Adrenal gland (tissue), 9 donors: ENCODE measurements at regions not wholly inside any gene's neighbourhood (a gene's known extent, or its start where the extent isn't known, plus 50 kb on each side); places are given as distances from the start of the nearest gene placed in this dataset.

Source experiments
- DNase-seq, 7 donors: peaks; one replicate each; pipeline ENCODE4 v3.0.0-alpha.2; 2019 to 2020
- H3K27ac ChIP-seq, 5 donors: fragments of 200-600 bp; sonication (generic) in 4 of 5; 1 replicate in 3 of 5; 2 replicates in 2 of 5; pipeline versions ENCODE4 v1.5.1 to v1.8.0; 2016 to 2020; ENCODE audit warnings: mild to moderate bottlenecking in 1 of 5
- H3K27me3 ChIP-seq: fragments of 200-600 bp; 2 replicates; pipeline ENCODE4 v1.8.0; 2021
- H3K36me3 ChIP-seq, 2 donors: fragments of 200-600 bp; replicated peaks in 1 of 2; 1 replicate in 1 of 2; 2 replicates in 1 of 2; pipeline versions ENCODE4 v1.5.1 to v1.8.0; 2018 to 2022
- H3K4me1 ChIP-seq, 2 donors: fragments of 200-600 bp; replicated peaks in 1 of 2; 1 replicate in 1 of 2; 2 replicates in 1 of 2; pipeline versions ENCODE4 v1.5.1 to v1.8.0; 2018 to 2021
- H3K4me3 ChIP-seq, 4 donors: fragments of 200-600 bp; sonication (generic) in 3 of 4; one replicate each; pipeline ENCODE4 v1.5.1; 2016 to 2018
- H3K9me3 ChIP-seq, 3 donors: fragments of 200-600 bp; sonication (generic) in 1 of 3; replicated peaks in 1 of 3; 1 replicate in 2 of 3; 2 replicates in 1 of 3; pipeline versions ENCODE4 v1.5.1 to v1.8.0; 2016 to 2021
- POLR2A ChIP-seq, 2 donors: fragments of 450-650 bp; IDR thresholded peaks; one replicate each; pipeline ENCODE4 v1.6.1; 2017; ENCODE audit warnings: antibody characterized with exemption in 2 of 2, mild to moderate bottlenecking in 2 of 2, moderate library complexity in 1 of 2
- WGBS, 4 donors: extraction: QIAGEN DNeasy Blood & Tissue Kit in 2 of 4; methylation state at CpG; one replicate each; pipeline versions ENCODE4 v1.1.5 to v1.1.7; 2013 to 2017; 5-methylcytosine and 5-hydroxymethylcytosine counted together
- intact Hi-C, 2 donors: fragments of 100-400 bp; cut with DNase I; formaldehyde crosslinking; loops; one replicate each; pipeline versions ENCODE4 v1.14.1 to v1.15.0; 2022 to 2023
- TF ChIP-seq, protein P1 (sequence below), 6 experiments: fragments of 450-650 bp in 4 of 6; fragments of 200-600 bp in 2 of 6; sonication (generic) in 1 of 6; IDR thresholded peaks; 1 replicate in 5 of 6; 2 replicates in 1 of 6; pipeline versions ENCODE4 v1.5.1 to v1.8.0; 2016 to 2021; ENCODE audit warnings: antibody characterized with exemption in 6 of 6, mild to moderate bottlenecking in 2 of 6, moderate library complexity in 1 of 6
- donor health status: healthy with polysubstance abuse.
- donor health status: Bipolar disorder and iron deficiency.
- donor health status: DM: yes; HTN: yes; CAD: no.
- donor health status: DM: no; HTN: no; CAD: no.
- donor health status: DM: no; HTN: no; CAD: no.

DNA sequence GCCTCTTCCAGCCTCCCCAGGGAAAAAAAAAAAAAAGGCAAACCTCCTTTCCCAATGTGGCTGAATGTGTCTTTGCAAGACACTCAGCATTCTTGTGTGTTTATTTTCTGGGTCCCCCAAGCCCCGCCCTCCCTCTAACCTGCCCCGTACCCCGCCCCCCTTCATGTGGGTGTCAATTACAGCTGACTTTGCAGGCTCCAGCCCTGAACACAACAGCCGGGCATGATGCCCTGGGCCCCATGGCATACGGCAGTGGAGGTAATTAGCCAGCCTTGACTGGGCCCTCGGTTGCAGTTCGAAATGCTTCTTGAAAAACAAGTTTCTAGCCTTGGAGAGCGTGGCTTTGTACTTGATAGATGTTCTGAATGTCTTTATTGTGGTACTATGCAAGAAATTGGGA, 354.7 kb upstream of the RBFOX1 start:
- Histone ChIP-seq H3K4me1 (no peaks in the 10 kb centered on the region), H3K4me3 (no peak overlapping the region), H3K27me3 (no peaks in the 10 kb centered on the region), H3K27ac (no peak overlapping the region), H3K9me3 (no peaks in the 10 kb centered on the region), H3K36me3 (no peaks in the 10 kb centered on the region)
- DNase-seq, result no peak
- intact Hi-C loops, result no loop called here
- no peak for TF ChIP-seq POLR2A (IDR thresholded peaks at IDR 0.05)
- TF ChIP-seq, protein P1, sequence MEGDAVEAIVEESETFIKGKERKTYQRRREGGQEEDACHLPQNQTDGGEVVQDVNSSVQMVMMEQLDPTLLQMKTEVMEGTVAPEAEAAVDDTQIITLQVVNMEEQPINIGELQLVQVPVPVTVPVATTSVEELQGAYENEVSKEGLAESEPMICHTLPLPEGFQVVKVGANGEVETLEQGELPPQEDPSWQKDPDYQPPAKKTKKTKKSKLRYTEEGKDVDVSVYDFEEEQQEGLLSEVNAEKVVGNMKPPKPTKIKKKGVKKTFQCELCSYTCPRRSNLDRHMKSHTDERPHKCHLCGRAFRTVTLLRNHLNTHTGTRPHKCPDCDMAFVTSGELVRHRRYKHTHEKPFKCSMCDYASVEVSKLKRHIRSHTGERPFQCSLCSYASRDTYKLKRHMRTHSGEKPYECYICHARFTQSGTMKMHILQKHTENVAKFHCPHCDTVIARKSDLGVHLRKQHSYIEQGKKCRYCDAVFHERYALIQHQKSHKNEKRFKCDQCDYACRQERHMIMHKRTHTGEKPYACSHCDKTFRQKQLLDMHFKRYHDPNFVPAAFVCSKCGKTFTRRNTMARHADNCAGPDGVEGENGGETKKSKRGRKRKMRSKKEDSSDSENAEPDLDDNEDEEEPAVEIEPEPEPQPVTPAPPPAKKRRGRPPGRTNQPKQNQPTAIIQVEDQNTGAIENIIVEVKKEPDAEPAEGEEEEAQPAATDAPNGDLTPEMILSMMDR (IDR thresholded peaks at IDR 0.05), result no peak
- WGBS, 4 donors, result 43 to 62% (median 52%) methylated on average over 6 to 8 of the region's 8 CpGs

DNA sequence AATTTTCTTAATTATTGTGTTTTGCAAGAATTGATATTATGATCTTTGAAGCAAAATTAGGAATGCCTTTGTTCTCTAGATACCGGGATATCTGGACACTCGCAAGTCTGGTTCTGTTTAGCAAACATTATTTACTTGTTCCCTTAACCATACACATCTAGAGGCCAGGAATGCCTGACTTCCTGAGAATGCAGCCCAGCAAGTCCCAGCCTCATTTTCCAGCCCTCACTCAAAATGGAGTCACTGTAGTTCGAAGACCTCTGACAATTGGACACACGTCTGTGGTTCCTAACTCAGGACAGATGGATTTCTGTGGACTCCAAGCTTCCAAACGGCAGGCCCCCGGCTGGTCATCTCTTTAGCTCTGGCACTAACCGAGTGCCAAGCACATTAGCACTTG, 355.4 kb upstream of the RBFOX1 start:
- Histone ChIP-seq H3K4me1 (no peaks in the 10 kb centered on the region), H3K27ac (no peak overlapping the region), H3K4me3 (no peak overlapping the region), H3K27me3 (no peaks in the 10 kb centered on the region), H3K36me3 (no peaks in the 10 kb centered on the region), H3K9me3 (no peaks in the 10 kb centered on the region)
- intact Hi-C loops, result no loop called here
- TF ChIP-seq, protein P1 (IDR thresholded peaks at IDR 0.05), result no peak
- TF ChIP-seq POLR2A (IDR thresholded peaks at IDR 0.05), result no peak
- WGBS, 4 donors, result 70 to 79% (median 79%) methylated on average over 7 of the region's 7 CpGs
- no peak for DNase-seq

DNA sequence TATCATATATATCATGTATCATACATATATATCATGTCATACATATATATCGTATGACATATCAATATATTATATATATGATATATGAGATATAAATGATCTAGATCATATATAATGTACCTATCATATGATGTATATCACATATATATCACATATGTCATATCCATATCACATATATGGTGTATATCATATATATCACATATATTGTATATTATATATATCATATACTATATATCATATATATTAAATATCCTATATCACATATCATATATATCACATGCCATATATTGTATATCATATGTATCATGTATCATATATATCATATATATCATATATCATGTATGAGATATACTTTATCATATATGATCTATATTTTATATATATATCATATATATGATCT, 355.9 kb upstream of the RBFOX1 start:
- H3K36me3 ChIP-seq, result no peaks in the 10 kb centered on the region
- WGBS, 4 donors, result 88 to 100% (median 95%) methylated on average over 1 of the region's 1 CpG
- no peaks in the 10 kb centered on the region for H3K4me1 ChIP-seq
- intact Hi-C loops, result no loop called here
- H3K27me3 ChIP-seq, result no peaks in the 10 kb centered on the region
- TF ChIP-seq, protein P1 (IDR thresholded peaks at IDR 0.05), result no peak
- TF ChIP-seq POLR2A (IDR thresholded peaks at IDR 0.05), result no peak
- no peak overlapping the region for H3K27ac ChIP-seq
- no peak for DNase-seq
- H3K9me3 ChIP-seq, result no peaks in the 10 kb centered on the region
- no peak overlapping the region for H3K4me3 ChIP-seq

DNA sequence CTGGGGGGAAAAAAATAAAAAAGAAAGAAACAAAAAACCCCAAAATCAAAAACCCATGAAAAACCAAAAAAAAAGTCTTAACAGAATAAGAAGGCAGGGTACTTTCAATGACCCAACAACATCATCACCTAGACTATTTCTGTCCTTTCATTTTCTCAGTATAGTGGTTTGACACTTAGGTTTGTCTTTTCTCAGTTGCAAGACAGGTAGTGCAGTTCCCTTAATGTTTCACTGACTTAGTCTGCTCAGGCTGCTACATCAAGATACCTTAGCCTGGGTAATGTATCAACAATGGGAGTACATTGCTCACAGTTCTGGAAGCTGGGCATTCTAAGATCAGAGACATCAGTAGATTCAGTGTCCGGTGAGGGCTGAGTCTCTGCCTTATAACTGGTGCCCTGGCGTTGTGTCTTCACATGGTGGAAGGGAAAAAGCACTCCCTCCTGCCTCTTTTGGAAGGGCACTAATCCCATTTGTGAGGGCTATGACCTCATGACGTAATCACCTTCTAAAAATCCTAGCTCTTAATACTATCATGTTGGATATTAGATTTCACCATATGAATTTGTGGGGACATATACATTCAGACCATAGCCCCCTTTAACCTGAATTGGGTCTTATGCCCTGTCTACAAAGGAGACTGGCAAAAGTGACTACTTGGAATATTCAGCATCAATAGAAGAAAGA, 362.3 kb upstream of the RBFOX1 start:
- WGBS, 4 donors, result 68 to 88% (median 82%) methylated on average over 2 to 3 of the region's 3 CpGs
- intact Hi-C loops, result no loop called here
- no peak overlapping the region for H3K4me3 ChIP-seq
- H3K27ac ChIP-seq, result no peak overlapping the region
- no peaks in the 10 kb centered on the region for H3K36me3 ChIP-seq
- TF ChIP-seq POLR2A (IDR thresholded peaks at IDR 0.05), result no peak
- TF ChIP-seq, protein P1 (IDR thresholded peaks at IDR 0.05), result no peak
- no peaks in the 10 kb centered on the region for H3K9me3 ChIP-seq
- no peak for DNase-seq
- no peaks in the 10 kb centered on the region for H3K4me1 ChIP-seq
- no peaks in the 10 kb centered on the region for H3K27me3 ChIP-seq
